Superior temporal gyrus (tissue), 1 donor: ENCODE measurements at regions not wholly inside any gene's neighbourhood (a gene's known extent, or its start where the extent isn't known, plus 50 kb on each side); places are given as distances from the start of the nearest gene placed in this dataset.
"Not testable (repeated sequence)": the region's sequence is repeated elsewhere in the genome, so short reads cannot be mapped to it uniquely, and the experiment has no call there.

ENCODE experiments used
- DNase-seq: peaks from one replicate; pipeline ENCODE4 v3.0.0-alpha.2; 2016; ENCODE audit errors: extremely low spot score

GRCh38 chr1:47594627-47595026 is 156.8 kb downstream of the FOXD2 start:
- DNase-seq: no peak

DNA sequence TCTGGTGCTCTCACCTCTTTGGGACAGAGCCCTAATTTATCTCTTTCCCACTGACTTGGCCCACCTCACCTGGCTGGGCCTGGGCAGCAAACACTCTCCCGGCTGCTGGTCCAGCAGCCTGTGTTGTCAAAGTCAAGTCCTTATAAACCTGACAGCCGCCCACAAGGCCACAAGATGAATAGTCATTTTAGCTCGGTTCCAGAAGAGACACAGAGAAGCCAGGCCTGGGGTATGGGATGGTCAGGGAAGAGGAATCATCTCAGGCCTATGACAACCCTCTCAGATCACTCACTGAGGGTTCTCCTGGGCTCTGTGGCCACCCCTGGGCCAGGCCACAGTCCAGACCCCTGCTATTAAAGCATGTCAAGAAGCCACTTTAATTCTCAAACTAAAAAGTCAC is 158.5 kb downstream of the FOXD2 start:
- DNase-seq: no peak

DNA sequence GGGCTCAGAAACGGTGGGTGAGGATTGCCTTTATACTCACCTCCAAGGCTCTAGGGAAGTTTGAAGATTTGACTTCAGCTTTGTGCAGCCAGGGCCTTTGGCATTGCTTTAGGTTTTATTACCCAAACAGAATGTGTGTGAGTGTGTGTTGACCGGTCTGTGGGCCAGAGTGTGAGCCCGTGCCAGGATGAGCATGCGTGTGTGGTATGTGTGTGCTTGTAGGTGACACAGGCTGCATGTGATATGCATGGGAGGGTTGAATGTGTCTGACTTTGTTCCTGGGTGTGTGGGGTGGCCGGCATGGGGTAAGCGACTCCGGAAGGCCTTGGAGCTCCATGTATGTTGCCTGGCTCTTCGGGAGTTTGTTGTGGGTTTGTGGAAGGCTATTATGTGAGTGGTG is 160.5 kb downstream of the FOXD2 start:
- no peak for DNase-seq

GRCh38 chr1:47599777-47600176 is 161.9 kb downstream of the FOXD2 start:
- no peak for DNase-seq

GRCh38 chr1:47602491-47602890 is 164.6 kb downstream of the FOXD2 start:
- DNase-seq: not testable (repeated sequence)

- DNase-seq: not testable (repeated sequence)
These were observed 167.0 kb downstream of the FOXD2 start for GRCh38 chr1:47604869-47605268.

DNA sequence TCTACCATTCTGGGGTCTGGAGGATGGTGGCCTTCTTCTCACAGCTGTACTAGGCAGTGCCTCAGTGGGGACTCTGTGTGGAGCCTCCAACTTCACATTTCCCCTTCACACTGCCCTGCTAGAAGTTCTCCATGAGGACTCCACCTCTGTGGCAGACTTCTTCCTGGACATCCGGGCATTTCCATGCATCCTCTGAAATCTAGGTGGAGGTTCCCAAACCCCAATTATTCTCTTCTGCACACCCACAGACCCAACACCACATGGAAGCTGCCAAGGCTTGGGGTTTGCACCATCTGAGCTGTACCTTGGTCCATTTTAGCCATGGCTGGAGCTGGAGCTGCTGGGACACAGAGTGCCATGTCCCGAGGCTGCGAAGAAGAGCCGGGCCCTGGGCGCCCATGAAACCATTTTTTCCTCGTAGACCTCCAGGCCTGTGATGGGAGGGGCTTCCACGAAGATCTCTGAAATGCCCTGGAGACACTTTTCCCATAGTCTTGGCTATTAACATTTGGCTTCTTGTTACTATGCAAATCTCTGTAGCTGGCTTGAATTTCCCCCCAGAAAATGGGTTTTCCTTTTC is 170.5 kb downstream of the FOXD2 start:
- no peak for DNase-seq

GRCh38 chr1:47611992-47612391 is 174.1 kb downstream of the FOXD2 start:
- DNase-seq: no peak

DNA sequence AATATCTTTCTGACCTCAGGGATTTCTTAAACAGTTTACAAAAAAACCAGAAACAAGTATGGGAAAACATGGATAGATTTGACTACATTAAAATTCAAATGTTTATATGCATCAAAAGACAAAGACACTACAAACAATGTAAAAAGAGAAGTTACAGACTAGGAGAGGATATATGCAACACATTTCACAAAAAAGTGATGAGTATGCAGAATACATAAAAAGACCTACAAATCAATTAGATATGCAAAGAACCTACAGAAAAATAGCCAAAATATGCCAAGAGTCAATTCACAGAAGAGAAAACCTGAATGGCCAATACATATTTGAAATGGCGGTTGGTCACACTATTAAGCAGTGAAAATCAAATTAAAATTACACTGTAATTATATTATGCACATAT is 175.0 kb downstream of the FOXD2 start:
- no peak for DNase-seq

DNA sequence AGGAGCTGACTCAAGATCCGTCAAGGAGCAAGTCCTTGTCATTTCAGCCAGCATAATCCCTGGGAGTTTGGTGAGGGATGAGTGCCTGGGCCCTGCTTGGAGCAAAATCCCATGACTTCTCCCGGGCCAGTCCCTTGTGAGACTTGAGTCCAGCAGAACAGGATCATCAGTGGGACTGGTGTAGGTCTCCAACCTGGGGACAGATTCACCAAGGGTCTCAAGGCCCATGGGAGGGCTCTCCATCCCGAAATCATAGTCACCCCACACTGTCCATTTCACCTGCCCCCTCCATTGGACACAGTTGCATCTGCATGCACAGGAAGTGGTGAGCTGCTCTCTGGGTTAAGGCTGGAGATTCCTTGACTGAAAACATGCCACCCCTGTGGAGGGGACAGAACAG is 178.2 kb downstream of the FOXD2 start:
- DNase-seq: no peak

DNA sequence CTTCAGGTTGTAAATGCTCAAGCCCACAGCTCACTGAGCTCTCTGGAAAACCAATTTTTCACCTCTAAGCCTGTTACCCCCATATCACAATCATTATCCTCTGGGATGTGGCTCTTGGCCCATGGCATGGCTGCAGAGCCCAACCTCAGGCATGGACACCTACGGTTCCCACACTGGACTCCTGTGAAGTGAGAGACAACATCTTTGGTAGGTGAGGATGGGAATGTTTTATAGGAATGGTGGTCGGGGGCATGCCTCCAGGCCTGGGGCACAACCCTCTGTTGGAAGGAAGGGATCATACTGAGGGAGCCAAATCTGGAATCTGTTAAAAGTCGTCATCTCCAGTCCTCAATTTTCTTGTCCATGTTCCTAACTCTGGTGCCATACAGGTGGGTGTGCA is 179.1 kb downstream of the FOXD2 start:
- DNase-seq: no peak

DNA sequence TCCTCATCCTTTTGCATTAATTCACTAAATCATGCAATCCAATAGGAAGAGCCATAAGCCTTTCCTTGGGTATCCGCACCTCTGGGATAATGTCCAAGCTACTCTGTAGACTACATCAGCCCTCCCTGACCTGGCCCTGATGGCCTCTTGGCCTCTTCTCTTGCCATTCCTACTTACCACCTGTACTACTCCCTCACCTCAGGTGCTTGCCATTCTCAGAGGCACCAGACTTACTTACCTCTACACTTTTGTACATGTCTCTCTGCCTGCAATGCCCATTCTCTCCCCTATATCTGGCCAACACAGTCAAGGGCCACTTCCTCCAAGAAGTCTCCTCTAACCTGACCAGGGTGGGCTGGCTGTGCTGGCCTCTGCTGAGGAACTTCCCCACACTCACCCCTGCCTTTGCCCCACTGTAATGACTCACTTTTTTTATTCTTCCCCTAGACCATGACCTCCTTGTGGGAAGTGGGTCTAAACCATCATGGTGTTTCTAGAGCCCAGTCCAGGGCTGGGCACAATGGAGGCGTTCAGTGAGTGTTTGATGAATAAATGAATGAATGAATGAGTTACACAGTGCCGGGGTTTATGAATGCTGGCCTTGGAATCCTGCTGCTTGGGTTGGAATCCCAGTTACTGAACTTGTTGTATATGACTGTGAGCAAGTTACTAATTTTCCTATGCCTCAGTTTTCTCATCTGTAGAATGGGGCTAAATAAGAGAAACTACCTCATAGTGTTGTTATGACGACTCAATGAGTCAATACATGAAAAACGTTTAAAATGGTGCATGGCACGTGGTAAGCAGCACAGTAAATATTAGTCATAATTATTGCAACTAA is 179.8 kb downstream of the FOXD2 start:
- DNase-seq: no peak

GRCh38 chr1:47618222-47618720 is 180.4 kb downstream of the FOXD2 start:
- DNase-seq: no peak

GRCh38 chr1:47618830-47619229 is 181.0 kb downstream of the FOXD2 start:
- no peak for DNase-seq

- no peak for DNase-seq
These were observed 183.6 kb downstream of the FOXD2 start for GRCh38 chr1:47621483-47621882.

GRCh38 chr1:47621977-47622376 is 184.1 kb downstream of the FOXD2 start:
- DNase-seq: no peak

GRCh38 chr1:47622776-47623556 is 185.1 kb downstream of the FOXD2 start:
- no peak for DNase-seq

DNA sequence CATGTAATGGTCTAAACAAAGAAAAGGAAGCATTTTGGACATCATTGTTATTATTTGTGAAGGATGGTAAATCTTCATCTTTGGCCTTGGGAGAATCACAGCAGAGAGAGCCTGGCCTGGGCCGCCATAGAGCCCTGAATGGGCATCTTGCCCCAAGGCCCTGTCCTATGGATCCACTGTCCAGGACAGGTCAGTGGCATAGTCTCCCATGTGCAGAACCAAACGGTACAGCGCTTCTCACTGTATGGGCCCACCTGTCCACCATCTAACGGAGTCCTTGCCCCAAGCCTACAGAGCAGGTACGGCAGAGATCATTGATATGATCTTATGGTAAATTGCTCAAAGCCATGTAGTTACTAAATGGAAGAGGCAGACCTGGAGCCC is 185.7 kb downstream of the FOXD2 start:
- DNase-seq: no peak

- DNase-seq: no peak
These were observed 186.7 kb downstream of the FOXD2 start for GRCh38 chr1:47624531-47624930.

- no peak for DNase-seq
These were observed 189.2 kb downstream of the FOXD2 start for GRCh38 chr1:47627016-47627415.

GRCh38 chr1:47627471-47628370 is 189.9 kb downstream of the FOXD2 start:
- no peak for DNase-seq

DNA sequence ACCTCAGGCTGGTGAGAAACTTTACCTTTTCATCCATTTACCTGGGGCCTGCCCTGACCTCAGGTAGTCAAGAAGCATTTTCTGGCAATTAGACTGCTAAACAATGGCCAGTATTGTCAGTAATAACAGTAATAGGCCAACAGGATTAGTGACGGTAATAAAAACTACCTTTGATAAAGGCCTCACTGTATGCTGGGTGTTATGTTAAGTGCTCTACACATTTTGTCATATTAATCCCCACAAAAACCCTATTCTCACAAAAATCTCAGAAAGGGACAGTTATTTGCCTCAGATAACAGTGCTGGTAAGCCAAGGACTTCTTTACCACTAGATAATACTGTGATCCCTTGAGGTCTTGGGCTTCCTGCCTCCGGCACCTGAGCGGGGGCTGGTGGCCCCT is 191.4 kb downstream of the FOXD2 start:
- DNase-seq: no peak
